Fibroblast of pulmonary artery (primary cell): ENCODE measurements at regions not wholly inside any gene's neighbourhood (a gene's known extent, or its start where the extent isn't known, plus 50 kb on each side); places are given as distances from the start of the nearest gene placed in this dataset.
"Not testable (repeated sequence)": the region's sequence is repeated elsewhere in the genome, so short reads cannot be mapped to it uniquely, and the experiment has no call there.

ENCODE experiments used
- DNase-seq: peaks from one replicate; pipeline ENCODE4 v3.0.0-alpha.2; 2010; ENCODE audit warnings: low read depth
- H3K4me3 ChIP-seq: replicated peaks from 2 replicates; pipeline ENCODE4 v1.5.1; 2011; ENCODE audit warnings: low read depth, mild to moderate bottlenecking, control low read depth, low read length, moderate library complexity
- CTCF ChIP-seq: IDR thresholded peaks from 2 replicates; pipeline ENCODE4 v1.5.1; 2011; ENCODE audit warnings: mild to moderate bottlenecking, control low read depth, low read length, inconsistent platforms; ENCODE audit errors: missing control alignments

- TF ChIP-seq CTCF = no peak
- H3K4me3 ChIP-seq = no peak overlapping the region
- DNase-seq = no peak
These were observed 295.5 kb upstream of the BOD1L1 start for GRCh38 chr4:13922873-13923645.

- DNase-seq, H3K4me3 ChIP-seq: not testable (repeated sequence)
These were observed 297.4 kb upstream of the BOD1L1 start for GRCh38 chr4:13924900-13925299.

GRCh38 chr4:13928214-13928613, 300.7 kb upstream of the BOD1L1 start:
- no peak overlapping the region for H3K4me3 ChIP-seq
- no peak for TF ChIP-seq CTCF

GRCh38 chr4:13930155-13930554, 302.6 kb upstream of the BOD1L1 start:
- H3K4me3 ChIP-seq = no peak overlapping the region
- TF ChIP-seq CTCF = no peak
- no peak for DNase-seq

More at GRCh38 chr4:13928214-13928613, 300.7 kb upstream of the BOD1L1 start:
- DNase-seq = no peak

GRCh38 chr4:13933191-13933590, 305.7 kb upstream of the BOD1L1 start:
- DNase-seq = peak; percentile 43
- no peak overlapping the region for H3K4me3 ChIP-seq
- peak; percentile 12 for TF ChIP-seq CTCF

GRCh38 chr4:13938299-13938698, 310.8 kb upstream of the BOD1L1 start:
- no peak overlapping the region for H3K4me3 ChIP-seq
- no peak for DNase-seq
- no peak for TF ChIP-seq CTCF

GRCh38 chr4:13940921-13941320, 313.4 kb upstream of the BOD1L1 start:
- TF ChIP-seq CTCF = no peak
- no peak overlapping the region for H3K4me3 ChIP-seq
- DNase-seq = no peak
